Activated CD8-positive, alpha-beta T cell treated with anti-CD3 and anti-CD28 coated beads for 36 hours (primary cell): ENCODE measurements at regions not wholly inside any gene's neighbourhood (a gene's known extent, or its start where the extent isn't known, plus 50 kb on each side); places are given as distances from the start of the nearest gene placed in this dataset.

Source experiments
- ATAC-seq: fragments of 200-7000 bp; cut with Tn5 transposase; one replicate; pipeline ENCODE4 v1.10.0; 2021; ENCODE audit warnings: mild to moderate bottlenecking, moderate library complexity
- CTCF ChIA-PET: fragments of 350-600 bp; sonication (Branson Sonifier 250); formaldehyde crosslinking; loops from one replicate; lab custom pipeline; 2021; ENCODE audit warnings: antibody characterized with exemption; lab: Charles Lee
- POLR2A ChIA-PET: fragments of 350-600 bp; sonication (Branson Sonifier 250); formaldehyde crosslinking; loops from one replicate; lab custom pipeline; 2021; ENCODE audit warnings: antibody characterized with exemption; lab: Charles Lee
- DNase-seq: peaks from one replicate; pipeline ENCODE4 v3.0.0-alpha.2; 2020
- H3K27ac Mint-ChIP-seq: one replicate; pipeline ENCODE4 v1.8.0; 2021; ENCODE audit warnings: mild to moderate bottlenecking, mixed read lengths
- H3K27me3 Mint-ChIP-seq: one replicate; pipeline ENCODE4 v1.8.0; 2021; ENCODE audit warnings: mixed read lengths
- H3K36me3 Mint-ChIP-seq: one replicate; pipeline ENCODE4 v1.8.0; 2021; ENCODE audit warnings: low read depth, mixed read lengths
- H3K4me1 Mint-ChIP-seq: one replicate; pipeline ENCODE4 v1.8.0; 2021; ENCODE audit warnings: low read depth, mixed read lengths
- H3K4me3 Mint-ChIP-seq: one replicate; pipeline ENCODE4 v1.8.0; 2021; ENCODE audit warnings: mild to moderate bottlenecking, moderate library complexity, mixed read lengths
- H3K9me3 Mint-ChIP-seq: one replicate; pipeline ENCODE4 v1.8.0; 2021; ENCODE audit warnings: mixed read lengths
- CTCF ChIP-seq: fragments of 200-600 bp; IDR thresholded peaks from one replicate; pipeline ENCODE4 v1.8.0; 2022; ENCODE audit warnings: antibody characterized with exemption, mild to moderate bottlenecking
- intact Hi-C: fragments of 100-400 bp; cut with micrococcal nuclease; formaldehyde crosslinking; loops from one replicate; pipeline ENCODE4 v1.10.0; 2022

GRCh38 chr3:165283328-165283727 lies 87.1 kb upstream of the SLITRK3 start:
- intact Hi-C loops, result no loop called here
- Mint-ChIP-seq H3K36me3 (no peaks in the 10 kb centered on the region), H3K27ac (no peak overlapping the region), H3K9me3 (peaks cover 5% of the 10 kb centered on the region), H3K4me1 (no peaks in the 10 kb centered on the region), H3K27me3 (no peaks in the 10 kb centered on the region), H3K4me3 (no peak overlapping the region)
- no peak for ATAC-seq
- DNase-seq, result no peak
- POLR2A ChIA-PET, result no interaction called here
- CTCF ChIA-PET, result no interaction called here
- no peak for TF ChIP-seq CTCF

- intact Hi-C loops, result no loop called here
- H3K4me1 Mint-ChIP-seq, result no peaks in the 10 kb centered on the region
- H3K27ac Mint-ChIP-seq, result no peak overlapping the region
- no peak overlapping the region for H3K4me3 Mint-ChIP-seq
- DNase-seq (no peak), ATAC-seq (no peak)
- peaks cover 17% of the 10 kb centered on the region for H3K9me3 Mint-ChIP-seq
- CTCF ChIA-PET, result no interaction called here
- POLR2A ChIA-PET, result no interaction called here
- no peaks in the 10 kb centered on the region for H3K36me3 Mint-ChIP-seq
- H3K27me3 Mint-ChIP-seq, result no peaks in the 10 kb centered on the region
- no peak for TF ChIP-seq CTCF
These were observed 83.3 kb upstream of the SLITRK3 start for GRCh38 chr3:165279471-165279870.

GRCh38 chr3:165273411-165273810 lies 77.2 kb upstream of the SLITRK3 start:
- ChIA-PET CTCF (no interaction called here), POLR2A (no interaction called here)
- Mint-ChIP-seq H3K4me1 (no peaks in the 10 kb centered on the region), H3K4me3 (no peak overlapping the region), H3K9me3 (peaks cover 12% of the 10 kb centered on the region), H3K27me3 (no peaks in the 10 kb centered on the region), H3K27ac (no peak overlapping the region), H3K36me3 (no peaks in the 10 kb centered on the region)
- no peak for TF ChIP-seq CTCF
- DNase-seq (no peak), ATAC-seq (no peak)
- intact Hi-C loops, result no loop called here

GRCh38 chr3:165259541-165260193 lies 63.5 kb upstream of the SLITRK3 start:
- no peak for ATAC-seq
- no peak overlapping the region for H3K27ac Mint-ChIP-seq
- intact Hi-C loops, result no loop called here
- TF ChIP-seq CTCF, result no peak
- no peak overlapping the region for H3K4me3 Mint-ChIP-seq
- ChIA-PET POLR2A (no interaction called here), CTCF (interaction anchor here (1.5 kb wide), 1 partner anchor 52 kb away, joined by 4 read pairs; no protein-coding TSS in a partner anchor)
- DNase-seq, result no peak
- no peaks in the 10 kb centered on the region for H3K27me3 Mint-ChIP-seq
- peaks cover 2% of the 10 kb centered on the region for H3K9me3 Mint-ChIP-seq
- no peaks in the 10 kb centered on the region for H3K4me1 Mint-ChIP-seq
- H3K36me3 Mint-ChIP-seq, result no peaks in the 10 kb centered on the region

- POLR2A ChIA-PET, result no interaction called here
- no peaks in the 10 kb centered on the region for H3K4me1 Mint-ChIP-seq
- ATAC-seq (no peak), DNase-seq (no peak)
- H3K9me3 Mint-ChIP-seq, result peaks cover 2% of the 10 kb centered on the region
- no peaks in the 10 kb centered on the region for H3K27me3 Mint-ChIP-seq
- H3K4me3 Mint-ChIP-seq, result no peak overlapping the region
- intact Hi-C loops, result no loop called here
- no peak overlapping the region for H3K27ac Mint-ChIP-seq
- no peaks in the 10 kb centered on the region for H3K36me3 Mint-ChIP-seq
- TF ChIP-seq CTCF, result no peak
- CTCF ChIA-PET, result no interaction called here
These were observed 60.4 kb upstream of the SLITRK3 start for GRCh38 chr3:165256554-165257065.
